ENCODE measurements at regions not wholly inside any gene's neighbourhood (a gene's known extent, or its start where the extent isn't known, plus 50 kb on each side); places are given as distances from the start of the nearest gene placed in this dataset.

DNA sequence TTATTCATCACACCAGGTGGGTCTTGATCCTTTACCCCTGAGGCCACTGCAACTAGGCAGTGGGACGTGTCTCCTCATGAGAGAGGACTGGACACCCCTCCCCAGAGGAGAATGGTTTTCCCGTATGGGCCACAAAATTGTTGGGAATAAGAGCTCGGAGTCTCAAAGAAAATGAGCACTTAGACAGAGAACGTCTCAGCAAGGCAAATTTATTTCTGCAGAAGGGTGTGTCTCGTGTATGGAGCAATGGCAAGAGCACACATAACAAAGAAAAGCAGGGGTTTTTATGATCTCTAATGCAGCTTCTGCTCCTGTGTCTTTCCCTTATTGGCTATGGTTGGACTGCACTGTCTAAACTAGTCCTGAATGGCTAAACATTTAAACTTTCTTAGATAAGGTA, 803.5 kb downstream of the PLOD2 start:
- intact Hi-C loops (cut with micrococcal nuclease): no loop called here
- no peak overlapping the region for H3K4me3 Mint-ChIP-seq

DNA sequence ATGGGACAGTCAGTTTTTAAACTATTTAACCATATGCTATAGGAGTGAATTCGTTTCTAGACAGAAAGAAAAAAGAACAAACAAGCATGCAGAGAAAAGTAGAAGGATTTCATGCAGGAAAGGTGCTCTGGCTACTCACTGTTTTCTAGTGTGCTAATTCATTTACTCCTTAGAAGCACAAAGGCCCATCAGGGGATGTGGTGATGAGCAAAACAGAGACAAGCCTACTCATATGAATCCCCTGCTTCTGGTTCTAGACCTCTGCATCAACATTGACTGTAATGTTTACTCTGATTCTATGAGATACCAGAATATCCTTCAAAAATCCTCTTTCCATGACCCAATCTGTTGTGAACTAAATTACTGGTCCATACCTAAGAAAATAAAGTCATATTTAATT, 801.9 kb downstream of the PLOD2 start:
- no peak overlapping the region for H3K27ac ChIP-seq (ENCODE audit: low read depth in 1 of 2, low read length in 2 of 2)
- H3K36me3 Mint-ChIP-seq: no peaks in the 10 kb centered on the region
- H3K27me3 Mint-ChIP-seq (ENCODE audit: low read depth in 3 of 3): peaks cover 0 to 1% (median 0%) of the 10 kb centered on the region in 3 donors
- no peak overlapping the region for H2AFZ ChIP-seq (ENCODE audit: insufficient read depth, low read depth, low read length, poor library complexity, severe bottlenecking)
- no peak for DNase-seq
- H3K27ac Mint-ChIP-seq: no peak overlapping the region
- no peaks in the 10 kb centered on the region for H3K4me1 Mint-ChIP-seq
- no peak overlapping the region for H3K4me3 ChIP-seq (replicated peaks in 1 of 3; ENCODE audit: low read depth in 2 of 3, low read length in 3 of 3)
- intact Hi-C loops (cut with micrococcal nuclease): no loop called here
- H3K9me3 ChIP-seq (replicated peaks in 1 of 2; ENCODE audit: control insufficient read depth in 1 of 2, insufficient read depth in 1 of 2, low read length in 2 of 2): peaks cover 16 to 34% of the 10 kb centered on the region in 2 donors
- H3K36me3 ChIP-seq (replicated peaks in 1 of 2; ENCODE audit: control insufficient read depth in 1 of 2, insufficient read depth in 2 of 2, low read length in 2 of 2): no peaks in the 10 kb centered on the region
- no peaks in the 10 kb centered on the region for H4K20me1 ChIP-seq (ENCODE audit: insufficient read depth, low read length)
- no peak overlapping the region for H3K4me2 ChIP-seq (replicated peaks; ENCODE audit: extremely low read depth, low read length, poor library complexity, severe bottlenecking)
- no peak overlapping the region for H3K9ac ChIP-seq (ENCODE audit: insufficient read depth, low read length, poor library complexity, severe bottlenecking)
- WGBS (ENCODE audit: insufficient coverage): no CpG with 5 or more reads among the region's 1 CpG
- H3K4me1 ChIP-seq (ENCODE audit: control insufficient read depth in 1 of 2, insufficient read depth in 2 of 2, low read length in 2 of 2): no peaks in the 10 kb centered on the region
- H3K4me3 Mint-ChIP-seq: no peak overlapping the region
- H3K27me3 ChIP-seq (ENCODE audit: control insufficient read depth in 2 of 2, insufficient read depth in 2 of 2, low read length in 2 of 2): no peaks in the 10 kb centered on the region
- peaks cover 4 to 22% (median 15%) of the 10 kb centered on the region in 7 donors for H3K9me3 Mint-ChIP-seq
- H3K79me2 ChIP-seq (ENCODE audit: insufficient read depth, low read length): no peaks in the 10 kb centered on the region
- TF ChIP-seq, protein P1, sequence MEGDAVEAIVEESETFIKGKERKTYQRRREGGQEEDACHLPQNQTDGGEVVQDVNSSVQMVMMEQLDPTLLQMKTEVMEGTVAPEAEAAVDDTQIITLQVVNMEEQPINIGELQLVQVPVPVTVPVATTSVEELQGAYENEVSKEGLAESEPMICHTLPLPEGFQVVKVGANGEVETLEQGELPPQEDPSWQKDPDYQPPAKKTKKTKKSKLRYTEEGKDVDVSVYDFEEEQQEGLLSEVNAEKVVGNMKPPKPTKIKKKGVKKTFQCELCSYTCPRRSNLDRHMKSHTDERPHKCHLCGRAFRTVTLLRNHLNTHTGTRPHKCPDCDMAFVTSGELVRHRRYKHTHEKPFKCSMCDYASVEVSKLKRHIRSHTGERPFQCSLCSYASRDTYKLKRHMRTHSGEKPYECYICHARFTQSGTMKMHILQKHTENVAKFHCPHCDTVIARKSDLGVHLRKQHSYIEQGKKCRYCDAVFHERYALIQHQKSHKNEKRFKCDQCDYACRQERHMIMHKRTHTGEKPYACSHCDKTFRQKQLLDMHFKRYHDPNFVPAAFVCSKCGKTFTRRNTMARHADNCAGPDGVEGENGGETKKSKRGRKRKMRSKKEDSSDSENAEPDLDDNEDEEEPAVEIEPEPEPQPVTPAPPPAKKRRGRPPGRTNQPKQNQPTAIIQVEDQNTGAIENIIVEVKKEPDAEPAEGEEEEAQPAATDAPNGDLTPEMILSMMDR (IDR thresholded peaks at IDR 0.05): no peak

More for the DNA sequence above, 803.5 kb downstream of the PLOD2 start:
- Mint-ChIP-seq H3K27ac (no peak overlapping the region), H3K4me1 (no peaks in the 10 kb centered on the region), H3K9me3 (peaks cover 4 to 25% (median 19%) of the 10 kb centered on the region in 7 donors), H3K36me3 (no peaks in the 10 kb centered on the region), H3K27me3 (ENCODE audit: low read depth in 3 of 3) (peaks cover 0 to 1% (median 0%) of the 10 kb centered on the region in 3 donors)
- Histone ChIP-seq H3K27ac (ENCODE audit: low read depth in 1 of 2, low read length in 2 of 2) (no peak overlapping the region), H3K27me3 (ENCODE audit: control insufficient read depth in 2 of 2, insufficient read depth in 2 of 2, low read length in 2 of 2) (no peaks in the 10 kb centered on the region), H3K9ac (ENCODE audit: insufficient read depth, low read length, poor library complexity, severe bottlenecking) (no peak overlapping the region), H3K79me2 (ENCODE audit: insufficient read depth, low read length) (no peaks in the 10 kb centered on the region), H2AFZ (ENCODE audit: insufficient read depth, low read depth, low read length, poor library complexity, severe bottlenecking) (no peak overlapping the region), H3K4me2 (replicated peaks; ENCODE audit: extremely low read depth, low read length, poor library complexity, severe bottlenecking) (no peak overlapping the region), H3K9me3 (replicated peaks in 1 of 2; ENCODE audit: control insufficient read depth in 1 of 2, insufficient read depth in 1 of 2, low read length in 2 of 2) (peaks cover 16 to 34% of the 10 kb centered on the region in 2 donors), H3K36me3 (replicated peaks in 1 of 2; ENCODE audit: control insufficient read depth in 1 of 2, insufficient read depth in 2 of 2, low read length in 2 of 2) (no peaks in the 10 kb centered on the region), H4K20me1 (ENCODE audit: insufficient read depth, low read length) (no peaks in the 10 kb centered on the region), H3K4me1 (ENCODE audit: control insufficient read depth in 1 of 2, insufficient read depth in 2 of 2, low read length in 2 of 2) (no peaks in the 10 kb centered on the region), H3K4me3 (replicated peaks in 1 of 3; ENCODE audit: low read depth in 2 of 3, low read length in 3 of 3) (no peak overlapping the region)
- DNase-seq: no peak
- TF ChIP-seq, protein P1 (IDR thresholded peaks at IDR 0.05): no peak
- 80% methylated on average over 4 of the region's 5 CpGs for WGBS (ENCODE audit: insufficient coverage)

All from CD14-positive monocyte (primary cell).